ENCODE measurements at regions not wholly inside any gene's neighbourhood (a gene's known extent, or its start where the extent isn't known, plus 50 kb on each side); places are given as distances from the start of the nearest gene placed in this dataset.
"Not testable (repeated sequence)": the region's sequence is repeated elsewhere in the genome, so short reads cannot be mapped to it uniquely, and the experiment has no call there.

- Mint-ChIP-seq H3K4me3 (ENCODE audit: low read depth, unreplicated experiment) (no peak overlapping the region), H3K36me3 (ENCODE audit: insufficient read depth, unreplicated experiment) (no peaks in the 10 kb centered on the region), H3K4me1 (ENCODE audit: low read depth, unreplicated experiment) (no peaks in the 10 kb centered on the region), H3K9me3 (ENCODE audit: low read depth, unreplicated experiment) (peaks cover 7% of the 10 kb centered on the region), H3K27me3 (ENCODE audit: unreplicated experiment) (no peaks in the 10 kb centered on the region), H3K27ac (ENCODE audit: unreplicated experiment) (no peak overlapping the region)
- intact Hi-C loops (cut with micrococcal nuclease; ENCODE audit: unreplicated experiment) = no loop called here
- CTCF ChIA-PET = no interaction called here
- TF ChIP-seq, protein P1, sequence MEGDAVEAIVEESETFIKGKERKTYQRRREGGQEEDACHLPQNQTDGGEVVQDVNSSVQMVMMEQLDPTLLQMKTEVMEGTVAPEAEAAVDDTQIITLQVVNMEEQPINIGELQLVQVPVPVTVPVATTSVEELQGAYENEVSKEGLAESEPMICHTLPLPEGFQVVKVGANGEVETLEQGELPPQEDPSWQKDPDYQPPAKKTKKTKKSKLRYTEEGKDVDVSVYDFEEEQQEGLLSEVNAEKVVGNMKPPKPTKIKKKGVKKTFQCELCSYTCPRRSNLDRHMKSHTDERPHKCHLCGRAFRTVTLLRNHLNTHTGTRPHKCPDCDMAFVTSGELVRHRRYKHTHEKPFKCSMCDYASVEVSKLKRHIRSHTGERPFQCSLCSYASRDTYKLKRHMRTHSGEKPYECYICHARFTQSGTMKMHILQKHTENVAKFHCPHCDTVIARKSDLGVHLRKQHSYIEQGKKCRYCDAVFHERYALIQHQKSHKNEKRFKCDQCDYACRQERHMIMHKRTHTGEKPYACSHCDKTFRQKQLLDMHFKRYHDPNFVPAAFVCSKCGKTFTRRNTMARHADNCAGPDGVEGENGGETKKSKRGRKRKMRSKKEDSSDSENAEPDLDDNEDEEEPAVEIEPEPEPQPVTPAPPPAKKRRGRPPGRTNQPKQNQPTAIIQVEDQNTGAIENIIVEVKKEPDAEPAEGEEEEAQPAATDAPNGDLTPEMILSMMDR (IDR thresholded peaks at IDR 0.05; ENCODE audit: unreplicated experiment) = no peak
- DNase-seq = no peak
- no TSS peak for BruUV-seq (replicated peaks)
These were observed 378.3 kb upstream of the NDST4 start for GRCh38 chr4:115491686-115492085.

DNA sequence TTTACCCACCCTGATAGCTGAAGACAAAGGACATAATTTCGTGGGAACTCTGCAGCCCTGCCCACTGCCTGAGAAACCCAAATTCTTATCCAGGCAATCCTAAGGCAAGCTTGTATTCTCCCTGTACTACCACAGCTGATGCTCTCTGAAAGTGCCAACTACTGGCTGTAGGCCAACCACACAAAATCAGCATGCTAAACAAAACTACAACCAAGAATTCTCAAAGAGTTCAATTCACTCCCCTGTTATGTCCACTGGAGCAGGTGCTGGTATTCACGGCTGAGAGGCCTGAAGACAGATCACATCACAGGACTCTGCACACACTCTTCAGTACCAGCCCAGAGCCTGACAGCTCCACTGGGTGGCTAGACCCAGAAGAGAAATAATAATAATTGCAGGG, 375.9 kb upstream of the NDST4 start:
- CTCF ChIA-PET = no interaction called here
- Mint-ChIP-seq H3K4me3 (ENCODE audit: low read depth, unreplicated experiment) (no peak overlapping the region), H3K4me1 (ENCODE audit: low read depth, unreplicated experiment) (no peaks in the 10 kb centered on the region), H3K27me3 (ENCODE audit: unreplicated experiment) (no peaks in the 10 kb centered on the region), H3K36me3 (ENCODE audit: insufficient read depth, unreplicated experiment) (no peaks in the 10 kb centered on the region), H3K9me3 (ENCODE audit: low read depth, unreplicated experiment) (peaks cover 7% of the 10 kb centered on the region), H3K27ac (ENCODE audit: unreplicated experiment) (no peak overlapping the region)
- no TSS peak for BruUV-seq (replicated peaks)
- TF ChIP-seq, protein P1 (IDR thresholded peaks at IDR 0.05; ENCODE audit: unreplicated experiment) = no peak
- no peak for DNase-seq
- intact Hi-C loops (cut with micrococcal nuclease; ENCODE audit: unreplicated experiment) = no loop called here

DNA sequence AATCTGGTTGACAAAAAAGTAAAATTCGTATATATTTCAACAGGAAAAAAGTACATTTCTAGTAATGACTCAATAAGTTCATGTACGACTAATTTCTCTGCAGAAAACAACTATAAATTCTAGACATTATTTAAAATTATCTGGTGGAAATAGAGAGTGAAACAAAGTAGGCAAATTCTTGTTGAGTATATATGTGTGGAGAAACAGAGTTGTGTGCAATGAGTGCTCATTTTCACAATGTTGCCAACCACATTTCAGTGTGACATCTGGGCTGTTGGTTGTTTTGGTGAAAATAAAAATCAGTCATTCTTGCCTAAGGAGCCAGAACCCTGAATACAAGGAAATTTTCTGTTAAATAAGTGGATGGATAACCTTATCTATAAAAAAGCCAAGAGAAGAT, 372.0 kb upstream of the NDST4 start:
- TF ChIP-seq, protein P1 (IDR thresholded peaks at IDR 0.05; ENCODE audit: unreplicated experiment) = no peak
- no peak for DNase-seq
- intact Hi-C loops (cut with micrococcal nuclease; ENCODE audit: unreplicated experiment) = no loop called here
- Mint-ChIP-seq H3K27me3 (ENCODE audit: unreplicated experiment) (no peaks in the 10 kb centered on the region), H3K4me3 (ENCODE audit: low read depth, unreplicated experiment) (no peak overlapping the region), H3K4me1 (ENCODE audit: low read depth, unreplicated experiment) (no peaks in the 10 kb centered on the region), H3K36me3 (ENCODE audit: insufficient read depth, unreplicated experiment) (no peaks in the 10 kb centered on the region), H3K27ac (ENCODE audit: unreplicated experiment) (no peak overlapping the region), H3K9me3 (ENCODE audit: low read depth, unreplicated experiment) (peaks cover 7% of the 10 kb centered on the region)
- no TSS peak for BruUV-seq (replicated peaks)
- CTCF ChIA-PET = no interaction called here

DNA sequence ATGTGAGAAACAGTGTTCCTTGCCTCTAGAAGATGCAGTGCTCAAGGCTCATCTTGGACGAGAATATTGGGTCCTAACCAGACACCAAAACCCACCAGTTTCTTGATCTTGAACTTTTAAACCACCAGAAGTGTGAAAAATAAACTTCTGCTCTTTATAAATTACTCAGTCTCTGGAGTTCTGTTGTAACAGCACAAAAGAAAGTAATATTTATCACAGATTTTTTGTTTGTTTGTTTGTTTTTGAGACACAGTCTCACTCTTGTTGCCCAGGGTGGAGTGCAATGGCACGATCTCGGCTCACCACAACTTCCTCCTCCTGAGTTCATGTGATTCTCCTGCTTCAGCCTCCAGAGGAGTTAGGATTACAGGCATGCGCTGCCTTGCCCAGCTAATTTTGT, 371.1 kb upstream of the NDST4 start:
- CTCF ChIA-PET = no interaction called here
- DNase-seq = no peak
- no peak overlapping the region for H3K4me3 Mint-ChIP-seq (ENCODE audit: low read depth, unreplicated experiment)
- no peaks in the 10 kb centered on the region for H3K4me1 Mint-ChIP-seq (ENCODE audit: low read depth, unreplicated experiment)
- H3K36me3 Mint-ChIP-seq (ENCODE audit: insufficient read depth, unreplicated experiment) = no peaks in the 10 kb centered on the region
- intact Hi-C loops (cut with micrococcal nuclease; ENCODE audit: unreplicated experiment) = no loop called here
- H3K9me3 Mint-ChIP-seq (ENCODE audit: low read depth, unreplicated experiment) = peaks cover 4% of the 10 kb centered on the region
- no peak overlapping the region for H3K27ac Mint-ChIP-seq (ENCODE audit: unreplicated experiment)
- no peaks in the 10 kb centered on the region for H3K27me3 Mint-ChIP-seq (ENCODE audit: unreplicated experiment)
- TF ChIP-seq, protein P1 (IDR thresholded peaks at IDR 0.05; ENCODE audit: unreplicated experiment) = no peak
- BruUV-seq (replicated peaks) = no TSS peak

GRCh38 chr4:115470763-115471162, 357.3 kb upstream of the NDST4 start:
- Mint-ChIP-seq H3K27me3 (ENCODE audit: unreplicated experiment) (no peaks in the 10 kb centered on the region), H3K4me3 (ENCODE audit: low read depth, unreplicated experiment) (no peak overlapping the region), H3K27ac (ENCODE audit: unreplicated experiment) (no peak overlapping the region), H3K36me3 (ENCODE audit: insufficient read depth, unreplicated experiment) (no peaks in the 10 kb centered on the region), H3K4me1 (ENCODE audit: low read depth, unreplicated experiment) (no peaks in the 10 kb centered on the region), H3K9me3 (ENCODE audit: low read depth, unreplicated experiment) (no peaks in the 10 kb centered on the region)
- TF ChIP-seq, protein P1 (IDR thresholded peaks at IDR 0.05; ENCODE audit: unreplicated experiment) = no peak
- DNase-seq = no peak
- intact Hi-C loops (cut with micrococcal nuclease; ENCODE audit: unreplicated experiment) = no loop called here
- CTCF ChIA-PET = no interaction called here
- no TSS peak for BruUV-seq (replicated peaks)

DNA sequence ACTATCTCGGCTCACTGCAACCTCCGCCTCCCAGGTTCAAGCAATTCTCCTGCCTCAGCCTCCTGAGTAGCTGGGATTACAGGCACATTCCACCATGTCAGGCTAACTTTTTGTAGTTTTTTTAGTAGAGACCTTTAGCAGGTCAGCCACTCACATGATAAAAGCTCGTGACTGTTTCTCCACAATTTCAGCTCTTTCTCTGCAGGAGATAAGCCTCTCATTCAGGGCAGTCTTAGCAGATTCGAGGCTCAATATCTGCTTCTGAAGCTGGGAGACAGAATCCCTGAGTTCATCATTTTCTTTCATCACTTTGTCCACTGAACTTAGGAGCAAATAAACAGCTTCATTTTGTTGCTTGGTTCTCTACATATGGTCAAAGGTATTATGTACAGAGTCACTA, 345.9 kb upstream of the NDST4 start:
- H3K36me3 Mint-ChIP-seq (ENCODE audit: insufficient read depth, unreplicated experiment); H3K27ac Mint-ChIP-seq (ENCODE audit: unreplicated experiment); BruUV-seq (replicated peaks); H3K4me3 Mint-ChIP-seq (ENCODE audit: low read depth, unreplicated experiment); H3K9me3 Mint-ChIP-seq (ENCODE audit: low read depth, unreplicated experiment); intact Hi-C loops (cut with micrococcal nuclease; ENCODE audit: unreplicated experiment); DNase-seq; H3K27me3 Mint-ChIP-seq (ENCODE audit: unreplicated experiment); H3K4me1 Mint-ChIP-seq (ENCODE audit: low read depth, unreplicated experiment); CTCF ChIA-PET: not testable (repeated sequence)
